WERI-Rb-1 (cell line): ENCODE measurements at regions not wholly inside any gene's neighbourhood (a gene's known extent, or its start where the extent isn't known, plus 50 kb on each side); places are given as distances from the start of the nearest gene placed in this dataset.

Source experiments
- DNase-seq: peaks from one replicate; pipeline ENCODE4 v3.0.0-alpha.2; 2020
- H3K27ac ChIP-seq: fragments of 250-450 bp; sonication (Bioruptor Pico); 2 replicates; pipeline ENCODE4 v1.5.1; 2020; ENCODE audit warnings: mild to moderate bottlenecking, moderate library complexity
- H3K27me3 ChIP-seq: fragments of 250-450 bp; sonication (Bioruptor Pico); 2 replicates; pipeline ENCODE4 v1.5.1; 2021; ENCODE audit warnings: mild to moderate bottlenecking, low read depth, moderate library complexity; ENCODE audit not compliant: insufficient read depth, severe bottlenecking
- H3K36me3 ChIP-seq: fragments of 250-450 bp; sonication (Bioruptor Pico); 2 replicates; pipeline ENCODE4 v1.5.1; 2020; ENCODE audit warnings: mild to moderate bottlenecking, moderate library complexity
- H3K4me3 ChIP-seq: 2 replicates; pipeline ENCODE4 v1.5.1; 2011; ENCODE audit warnings: low read depth, mild to moderate bottlenecking, control low read depth, low read length
- H3K9me3 ChIP-seq: fragments of 250-450 bp; sonication (Bioruptor Pico); 2 replicates; pipeline ENCODE4 v1.5.1; 2021; ENCODE audit warnings: mild to moderate bottlenecking, moderate library complexity; ENCODE audit not compliant: severe bottlenecking
- CTCF ChIP-seq: IDR thresholded peaks from 2 replicates; pipeline ENCODE4 v1.5.1; 2011; ENCODE audit warnings: low read depth, mild to moderate bottlenecking, control low read depth, inconsistent platforms, low read length

GRCh38 chr13:102472650-102473049 lies 70.8 kb upstream of the FGF14 start:
- Histone ChIP-seq H3K27ac (no peak overlapping the region), H3K36me3 (no peaks in the 10 kb centered on the region), H3K27me3 (no peaks in the 10 kb centered on the region), H3K9me3 (no peaks in the 10 kb centered on the region), H3K4me3 (no peak overlapping the region)
- TF ChIP-seq CTCF = no peak
- no peak for DNase-seq

GRCh38 chr13:102470283-102470917 lies 68.6 kb upstream of the FGF14 start:
- no peak for DNase-seq
- Histone ChIP-seq H3K27me3 (no peaks in the 10 kb centered on the region), H3K4me3 (no peak overlapping the region), H3K36me3 (no peaks in the 10 kb centered on the region), H3K9me3 (no peaks in the 10 kb centered on the region), H3K27ac (no peak overlapping the region)
- no peak for TF ChIP-seq CTCF

- Histone ChIP-seq H3K27me3 (no peaks in the 10 kb centered on the region), H3K36me3 (no peaks in the 10 kb centered on the region), H3K4me3 (no peak overlapping the region), H3K27ac (no peak overlapping the region), H3K9me3 (no peaks in the 10 kb centered on the region)
- TF ChIP-seq CTCF = no peak
- no peak for DNase-seq
These were observed 64.9 kb upstream of the FGF14 start for GRCh38 chr13:102466610-102467190.

- Histone ChIP-seq H3K4me3 (no peak overlapping the region), H3K27me3 (no peaks in the 10 kb centered on the region), H3K36me3 (no peaks in the 10 kb centered on the region), H3K9me3 (no peaks in the 10 kb centered on the region), H3K27ac (no peak overlapping the region)
- no peak for DNase-seq
- no peak for TF ChIP-seq CTCF
These were observed 60.7 kb upstream of the FGF14 start for GRCh38 chr13:102462570-102462969.

- H3K9me3 ChIP-seq = no peaks in the 10 kb centered on the region
- H3K27ac ChIP-seq = no peak overlapping the region
- no peak overlapping the region for H3K4me3 ChIP-seq
- no peaks in the 10 kb centered on the region for H3K36me3 ChIP-seq
- H3K27me3 ChIP-seq = no peaks in the 10 kb centered on the region
- no peak for TF ChIP-seq CTCF
- DNase-seq = no peak
These were observed 59.5 kb upstream of the FGF14 start for GRCh38 chr13:102461302-102461701.

- Histone ChIP-seq H3K27ac (no peak overlapping the region), H3K36me3 (no peaks in the 10 kb centered on the region), H3K9me3 (no peaks in the 10 kb centered on the region), H3K4me3 (no peak overlapping the region), H3K27me3 (no peaks in the 10 kb centered on the region)
- TF ChIP-seq CTCF = no peak
- DNase-seq = no peak
These were observed 59.0 kb upstream of the FGF14 start for GRCh38 chr13:102460806-102461205.
